K562 (cell line): ENCODE measurements at regions not wholly inside any gene's neighbourhood (a gene's known extent, or its start where the extent isn't known, plus 50 kb on each side); places are given as distances from the start of the nearest gene placed in this dataset.

Experiments used
- ASH1L ChIP-seq: fragments of 450-650 bp; IDR thresholded peaks from 2 replicates; pipeline ENCODE4 v1.6.1; 2018; ENCODE audit warnings: borderline replicate concordance, mild to moderate bottlenecking, low read depth; ENCODE audit not compliant: partially characterized antibody
- CBFA2T2 ChIP-seq: fragments of 450-650 bp; conservative IDR thresholded peaks from 2 replicates; pipeline ENCODE4 v1.6.1; 2017; ENCODE audit warnings: mild to moderate bottlenecking
- CBX2 ChIP-seq: fragments of 200-600 bp; sonication (generic); IDR thresholded peaks from one replicate; pipeline ENCODE4 v1.6.1; 2012; ENCODE audit warnings: mild to moderate bottlenecking, low read length, inconsistent platforms; ENCODE audit not compliant: insufficient read depth, poor library complexity, severe bottlenecking
- EP300 ChIP-seq: IDR thresholded peaks from 2 replicates; pipeline ENCODE4 v1.6.1; 2012; ENCODE audit warnings: low read length, improper control_type of control experiment
- GATAD2B ChIP-seq: fragments of 450-650 bp; IDR thresholded peaks from 2 replicates; pipeline ENCODE4 v1.6.1; 2017; ENCODE audit warnings: mild to moderate bottlenecking, borderline replicate concordance
- HNRNPH1 ChIP-seq: fragments of 200-400 bp; formaldehyde crosslinking; optimal IDR thresholded peaks from 2 replicates; pipeline ENCODE3; 2017; ENCODE audit warnings: low read depth, mild to moderate bottlenecking, low read length, moderate library complexity
- JUN ChIP-seq, 2 experiments: sonication (generic) in 1 of 2; formaldehyde crosslinking in 1 of 2; IDR thresholded peaks; 2 replicates each; pipeline versions ENCODE4 v1.6.1 to v1.8.0; 2012 to 2022; ENCODE audit warnings: borderline replicate concordance in 2 of 2, mild to moderate bottlenecking in 2 of 2, improper control_type of control experiment in 1 of 2, low read depth in 1 of 2, low read length in 1 of 2, missing genetic modification reagents in 1 of 2
- MAZ ChIP-seq, 2 experiments: fragments of 450-650 bp in 1 of 2; sonication (generic) in 1 of 2; formaldehyde crosslinking; IDR thresholded peaks in 1 of 2; conservative IDR thresholded peaks in 1 of 2; 2 replicates each; pipeline versions ENCODE4 v1.4.0 to v1.5.0; 2020; ENCODE audit warnings: mild to moderate bottlenecking in 1 of 2, missing genetic modification reagents in 1 of 2
- NCOA4 ChIP-seq: fragments of 450-650 bp; IDR thresholded peaks from 2 replicates; pipeline ENCODE4 v1.6.1; 2018; ENCODE audit warnings: mild to moderate bottlenecking; ENCODE audit not compliant: partially characterized antibody
- NFRKB ChIP-seq: fragments of 450-650 bp; IDR thresholded peaks from 2 replicates; pipeline ENCODE4 v1.6.1; 2016; ENCODE audit warnings: low read depth
- PHF20 ChIP-seq: fragments of 450-650 bp; IDR thresholded peaks from 2 replicates; pipeline ENCODE4 v1.6.1; 2018; ENCODE audit not compliant: partially characterized antibody
- POLR2B ChIP-seq: fragments of 450-650 bp; IDR thresholded peaks from 2 replicates; pipeline ENCODE4 v1.6.1; 2018; ENCODE audit warnings: low read depth; ENCODE audit not compliant: partially characterized antibody
- SMARCC2 ChIP-seq: fragments of 450-650 bp; IDR thresholded peaks from 2 replicates; pipeline ENCODE4 v1.6.1; 2017; ENCODE audit warnings: antibody characterized with exemption, moderate library complexity, mild to moderate bottlenecking, low read depth
- SMARCE1 ChIP-seq: fragments of 450-650 bp; IDR thresholded peaks from 2 replicates; pipeline ENCODE4 v1.7.1; 2016; ENCODE audit warnings: mild to moderate bottlenecking
- SREBF1 ChIP-seq: fragments of 150-350 bp; IDR thresholded peaks from 2 replicates; pipeline ENCODE4 v1.6.1; 2014; ENCODE audit warnings: antibody characterized with exemption, low read depth, low read length, borderline replicate concordance
- TEAD4 ChIP-seq, 2 experiments: sonication (generic) in 1 of 2; formaldehyde crosslinking in 1 of 2; IDR thresholded peaks; 2 replicates each; pipeline versions ENCODE4 v1.6.1 to v1.8.0; 2012 to 2022; ENCODE audit warnings: borderline replicate concordance in 1 of 2, inconsistent platforms in 1 of 2, low read length in 1 of 2, mild to moderate bottlenecking in 1 of 2, missing genetic modification reagents in 1 of 2
- YBX1 ChIP-seq: fragments of 450-650 bp; IDR thresholded peaks from 2 replicates; pipeline ENCODE4 v1.7.1; 2016; ENCODE audit warnings: mild to moderate bottlenecking
- ZBTB1 ChIP-seq: sonication (generic); formaldehyde crosslinking; IDR thresholded peaks from 2 replicates; pipeline ENCODE4 v1.8.1; 2023; ENCODE audit warnings: missing genetic modification reagents, low read depth, mild to moderate bottlenecking, borderline replicate concordance
- ZNF121 ChIP-seq: sonication (generic); formaldehyde crosslinking; conservative IDR thresholded peaks from 2 replicates; pipeline ENCODE4 v1.8.0; 2022; ENCODE audit warnings: missing genetic modification reagents
- ZNF174 ChIP-seq: fragments of 250-450 bp; sonication (Bioruptor Pico); IDR thresholded peaks from 2 replicates; pipeline ENCODE4 v1.4.0; 2020; ENCODE audit warnings: mild to moderate bottlenecking
- TF ChIP-seq, protein P1 (sequence below): fragments of 150-350 bp; IDR thresholded peaks from 2 replicates; pipeline ENCODE4 v1.6.1; 2014; ENCODE audit warnings: low read depth, mild to moderate bottlenecking, low read length, borderline replicate concordance
- TF ChIP-seq, protein P2 (sequence below): fragments of 250-450 bp; sonication (Bioruptor Pico); IDR thresholded peaks from 2 replicates; pipeline ENCODE4 v1.8.0; 2022; ENCODE audit warnings: inconsistent platforms, mild to moderate bottlenecking, moderate library complexity, borderline replicate concordance
- TF ChIP-seq, protein P3 (sequence below): fragments of 250-450 bp; sonication (Bioruptor Pico); IDR thresholded peaks from 2 replicates; pipeline ENCODE4 v1.4.0; 2020

DNA sequence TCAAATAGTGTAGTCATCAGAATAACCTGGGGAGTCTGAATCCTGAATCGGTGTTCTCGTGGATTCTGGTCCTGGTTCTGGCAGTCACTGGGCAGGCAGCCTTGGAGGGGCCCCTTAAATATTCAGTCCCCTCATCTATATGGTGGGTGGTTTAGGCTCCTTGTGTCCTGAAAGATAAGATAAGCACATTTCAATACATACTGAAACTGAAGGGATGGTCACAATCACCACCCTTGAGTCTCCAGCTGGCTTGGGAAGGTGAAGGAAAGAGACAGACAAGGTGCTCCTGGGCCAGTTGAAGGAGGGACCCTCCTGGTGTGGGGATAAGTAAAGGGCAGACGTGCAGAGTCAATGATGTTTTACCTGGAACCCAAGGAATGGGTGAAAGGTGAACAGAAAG lies 146.7 kb downstream of the CXCL12 start (continued):
- TF ChIP-seq HNRNPH1 (no peak), ASH1L (no peak), YBX1 (no peak), NFRKB (no peak), POLR2B (no peak), MAZ (CRISPR knock-in tag; conservative IDR thresholded peaks at IDR 0.05 in 1 of 2, IDR thresholded peaks at IDR 0.05 in 1 of 2) (no peak), JUN (IDR thresholded peaks at IDR 0.05; ENCODE audit: borderline replicate concordance, low read depth, low read length) (no peak), JUN (CRISPR knock-in tag; IDR thresholded peaks at IDR 0.05; ENCODE audit: borderline replicate concordance) (no peak), SREBF1 (no peak), NCOA4 (no peak), PHF20 (no peak), EP300 (peak; percentile 54; the same call in 1 of the 2 replicates), TEAD4 (IDR thresholded peaks at IDR 0.05; ENCODE audit: low read length) (peak; percentile 86), TEAD4 (CRISPR knock-in tag; IDR thresholded peaks at IDR 0.05; ENCODE audit: borderline replicate concordance) (no peak), SMARCC2 (no peak; the same call in 1 of the 2 replicates), CBFA2T2 (peak; percentile 81), CBX2 (no peak), ZNF174 (CRISPR knock-in tag) (no peak), ZNF121 (CRISPR knock-in tag) (no peak), SMARCE1 (peak; percentile 27; the same call in 1 of the 2 replicates), GATAD2B (no peak), ZBTB1 (no peak)
- TF ChIP-seq, protein P1, sequence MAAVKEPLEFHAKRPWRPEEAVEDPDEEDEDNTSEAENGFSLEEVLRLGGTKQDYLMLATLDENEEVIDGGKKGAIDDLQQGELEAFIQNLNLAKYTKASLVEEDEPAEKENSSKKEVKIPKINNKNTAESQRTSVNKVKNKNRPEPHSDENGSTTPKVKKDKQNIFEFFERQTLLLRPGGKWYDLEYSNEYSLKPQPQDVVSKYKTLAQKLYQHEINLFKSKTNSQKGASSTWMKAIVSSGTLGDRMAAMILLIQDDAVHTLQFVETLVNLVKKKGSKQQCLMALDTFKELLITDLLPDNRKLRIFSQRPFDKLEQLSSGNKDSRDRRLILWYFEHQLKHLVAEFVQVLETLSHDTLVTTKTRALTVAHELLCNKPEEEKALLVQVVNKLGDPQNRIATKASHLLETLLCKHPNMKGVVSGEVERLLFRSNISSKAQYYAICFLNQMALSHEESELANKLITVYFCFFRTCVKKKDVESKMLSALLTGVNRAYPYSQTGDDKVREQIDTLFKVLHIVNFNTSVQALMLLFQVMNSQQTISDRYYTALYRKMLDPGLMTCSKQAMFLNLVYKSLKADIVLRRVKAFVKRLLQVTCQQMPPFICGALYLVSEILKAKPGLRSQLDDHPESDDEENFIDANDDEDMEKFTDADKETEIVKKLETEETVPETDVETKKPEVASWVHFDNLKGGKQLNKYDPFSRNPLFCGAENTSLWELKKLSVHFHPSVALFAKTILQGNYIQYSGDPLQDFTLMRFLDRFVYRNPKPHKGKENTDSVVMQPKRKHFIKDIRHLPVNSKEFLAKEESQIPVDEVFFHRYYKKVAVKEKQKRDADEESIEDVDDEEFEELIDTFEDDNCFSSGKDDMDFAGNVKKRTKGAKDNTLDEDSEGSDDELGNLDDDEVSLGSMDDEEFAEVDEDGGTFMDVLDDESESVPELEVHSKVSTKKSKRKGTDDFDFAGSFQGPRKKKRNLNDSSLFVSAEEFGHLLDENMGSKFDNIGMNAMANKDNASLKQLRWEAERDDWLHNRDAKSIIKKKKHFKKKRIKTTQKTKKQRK, result no peak
- TF ChIP-seq, protein P2, sequence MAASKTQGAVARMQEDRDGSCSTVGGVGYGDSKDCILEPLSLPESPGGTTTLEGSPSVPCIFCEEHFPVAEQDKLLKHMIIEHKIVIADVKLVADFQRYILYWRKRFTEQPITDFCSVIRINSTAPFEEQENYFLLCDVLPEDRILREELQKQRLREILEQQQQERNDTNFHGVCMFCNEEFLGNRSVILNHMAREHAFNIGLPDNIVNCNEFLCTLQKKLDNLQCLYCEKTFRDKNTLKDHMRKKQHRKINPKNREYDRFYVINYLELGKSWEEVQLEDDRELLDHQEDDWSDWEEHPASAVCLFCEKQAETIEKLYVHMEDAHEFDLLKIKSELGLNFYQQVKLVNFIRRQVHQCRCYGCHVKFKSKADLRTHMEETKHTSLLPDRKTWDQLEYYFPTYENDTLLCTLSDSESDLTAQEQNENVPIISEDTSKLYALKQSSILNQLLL (CRISPR knock-in tag), result no peak
- TF ChIP-seq, protein P3, sequence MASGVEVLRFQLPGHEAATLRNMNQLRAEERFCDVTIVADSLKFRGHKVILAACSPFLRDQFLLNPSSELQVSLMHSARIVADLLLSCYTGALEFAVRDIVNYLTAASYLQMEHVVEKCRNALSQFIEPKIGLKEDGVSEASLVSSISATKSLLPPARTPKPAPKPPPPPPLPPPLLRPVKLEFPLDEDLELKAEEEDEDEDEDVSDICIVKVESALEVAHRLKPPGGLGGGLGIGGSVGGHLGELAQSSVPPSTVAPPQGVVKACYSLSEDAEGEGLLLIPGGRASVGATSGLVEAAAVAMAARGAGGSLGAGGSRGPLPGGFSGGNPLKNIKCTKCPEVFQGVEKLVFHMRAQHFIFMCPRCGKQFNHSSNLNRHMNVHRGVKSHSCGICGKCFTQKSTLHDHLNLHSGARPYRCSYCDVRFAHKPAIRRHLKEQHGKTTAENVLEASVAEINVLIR (CRISPR knock-in tag), result no peak
